ENCODE measurements at regions not wholly inside any gene's neighbourhood (a gene's known extent, or its start where the extent isn't known, plus 50 kb on each side); places are given as distances from the start of the nearest gene placed in this dataset.

GRCh38 chr9:82209797-82210470 is 221.4 kb downstream of the SPATA31D1 start:
- Histone ChIP-seq H3K9me3 (ENCODE audit: control insufficient read depth, low read length) (no peaks in the 10 kb centered on the region), H3K4me3 (ENCODE audit: extremely low read depth, insufficient read depth, low read length, poor library complexity, severe bottlenecking) (no peak overlapping the region)
- 67 to 80% methylated on average over 1 of the region's 1 CpG for WGBS, 2 experiments (ENCODE audit: insufficient coverage in 2 of 2)

GRCh38 chr9:82212885-82213284 is 224.3 kb downstream of the SPATA31D1 start:
- H3K36me3 ChIP-seq (ENCODE audit: control insufficient read depth, insufficient read depth, low read length) = no peaks in the 10 kb centered on the region
- no peaks in the 10 kb centered on the region for H3K9me3 ChIP-seq (ENCODE audit: control insufficient read depth, low read length)
- no CpG with 5 or more reads among the region's 1 CpG for WGBS, 2 experiments (ENCODE audit: insufficient coverage in 2 of 2)
- no peaks in the 10 kb centered on the region for H3K4me1 ChIP-seq (ENCODE audit: control insufficient read depth, insufficient read depth, low read length, poor library complexity, severe bottlenecking)
- H3K4me3 ChIP-seq (ENCODE audit: extremely low read depth, insufficient read depth, low read length, poor library complexity, severe bottlenecking) = no peak overlapping the region
- no peak overlapping the region for H3K27ac ChIP-seq (ENCODE audit: low read depth, low read length, severe bottlenecking)

More at GRCh38 chr9:82209797-82210470, 221.4 kb downstream of the SPATA31D1 start:
- no peaks in the 10 kb centered on the region for H3K36me3 ChIP-seq (ENCODE audit: control insufficient read depth, insufficient read depth, low read length)
- H3K27ac ChIP-seq (ENCODE audit: low read depth, low read length, severe bottlenecking) = no peak overlapping the region
- no peaks in the 10 kb centered on the region for H3K4me1 ChIP-seq (ENCODE audit: control insufficient read depth, insufficient read depth, low read length, poor library complexity, severe bottlenecking)

GRCh38 chr9:82216435-82216834 is 227.9 kb downstream of the SPATA31D1 start:
- no peak overlapping the region for H3K4me3 ChIP-seq (ENCODE audit: extremely low read depth, insufficient read depth, low read length, poor library complexity, severe bottlenecking)
- H3K4me1 ChIP-seq (ENCODE audit: control insufficient read depth, insufficient read depth, low read length, poor library complexity, severe bottlenecking) = no peaks in the 10 kb centered on the region
- no peaks in the 10 kb centered on the region for H3K36me3 ChIP-seq (ENCODE audit: control insufficient read depth, insufficient read depth, low read length)
- no peaks in the 10 kb centered on the region for H3K9me3 ChIP-seq (ENCODE audit: control insufficient read depth, low read length)
- 86 to 89% methylated on average over 4 to 5 of the region's 5 CpGs for WGBS, 2 experiments (ENCODE audit: insufficient coverage in 2 of 2)
- no peak overlapping the region for H3K27ac ChIP-seq (ENCODE audit: low read depth, low read length, severe bottlenecking)

GRCh38 chr9:82223442-82223841 is 234.9 kb downstream of the SPATA31D1 start:
- Histone ChIP-seq H3K27ac (ENCODE audit: low read depth, low read length, severe bottlenecking) (no peak overlapping the region), H3K4me3 (ENCODE audit: extremely low read depth, insufficient read depth, low read length, poor library complexity, severe bottlenecking) (no peak overlapping the region), H3K9me3 (ENCODE audit: control insufficient read depth, low read length) (no peaks in the 10 kb centered on the region), H3K4me1 (ENCODE audit: control insufficient read depth, insufficient read depth, low read length, poor library complexity, severe bottlenecking) (no peaks in the 10 kb centered on the region), H3K36me3 (ENCODE audit: control insufficient read depth, insufficient read depth, low read length) (no peaks in the 10 kb centered on the region)
- no CpG with 5 or more reads among the region's 3 CpGs for WGBS, 2 experiments (ENCODE audit: insufficient coverage in 2 of 2)

- Histone ChIP-seq H3K9me3 (ENCODE audit: control insufficient read depth, low read length) (peaks cover 4% of the 10 kb centered on the region), H3K4me3 (ENCODE audit: extremely low read depth, insufficient read depth, low read length, poor library complexity, severe bottlenecking) (no peak overlapping the region), H3K27ac (ENCODE audit: low read depth, low read length, severe bottlenecking) (no peak overlapping the region), H3K4me1 (ENCODE audit: control insufficient read depth, insufficient read depth, low read length, poor library complexity, severe bottlenecking) (no peaks in the 10 kb centered on the region), H3K36me3 (ENCODE audit: control insufficient read depth, insufficient read depth, low read length) (no peaks in the 10 kb centered on the region)
- 100% methylated on average over 1 of the region's 2 CpGs for WGBS, 2 experiments (ENCODE audit: insufficient coverage in 2 of 2)
These were observed 242.8 kb downstream of the SPATA31D1 start for GRCh38 chr9:82231411-82231810.

- Histone ChIP-seq H3K27ac (ENCODE audit: low read depth, low read length, severe bottlenecking) (no peak overlapping the region), H3K9me3 (ENCODE audit: control insufficient read depth, low read length) (peaks cover 4% of the 10 kb centered on the region), H3K36me3 (ENCODE audit: control insufficient read depth, insufficient read depth, low read length) (no peaks in the 10 kb centered on the region), H3K4me1 (ENCODE audit: control insufficient read depth, insufficient read depth, low read length, poor library complexity, severe bottlenecking) (no peaks in the 10 kb centered on the region), H3K4me3 (ENCODE audit: extremely low read depth, insufficient read depth, low read length, poor library complexity, severe bottlenecking) (no peak overlapping the region)
- 52 to 59% methylated on average over 3 to 4 of the region's 4 CpGs for WGBS, 2 experiments (ENCODE audit: insufficient coverage in 2 of 2)
These were observed 245.8 kb downstream of the SPATA31D1 start for GRCh38 chr9:82234160-82234943.

GRCh38 chr9:82242285-82242963 is 253.9 kb downstream of the SPATA31D1 start:
- no peaks in the 10 kb centered on the region for H3K36me3 ChIP-seq (ENCODE audit: control insufficient read depth, insufficient read depth, low read length)
- H3K4me3 ChIP-seq (ENCODE audit: extremely low read depth, insufficient read depth, low read length, poor library complexity, severe bottlenecking) = no peak overlapping the region
- no peak overlapping the region for H3K27ac ChIP-seq (ENCODE audit: low read depth, low read length, severe bottlenecking)
- H3K4me1 ChIP-seq (ENCODE audit: control insufficient read depth, insufficient read depth, low read length, poor library complexity, severe bottlenecking) = no peaks in the 10 kb centered on the region
- 91 to 100% methylated on average over 2 to 3 of the region's 5 CpGs for WGBS, 2 experiments (ENCODE audit: insufficient coverage in 2 of 2)
- H3K9me3 ChIP-seq (ENCODE audit: control insufficient read depth, low read length) = peaks cover 6% of the 10 kb centered on the region

- H3K27ac ChIP-seq (ENCODE audit: low read depth, low read length, severe bottlenecking) = no peak overlapping the region
These were observed 258.7 kb downstream of the SPATA31D1 start for GRCh38 chr9:82247318-82247717.

GRCh38 chr9:82252116-82252515 is 263.5 kb downstream of the SPATA31D1 start:
- no peak overlapping the region for H3K4me3 ChIP-seq (ENCODE audit: extremely low read depth, insufficient read depth, low read length, poor library complexity, severe bottlenecking)
- no peak overlapping the region for H3K27ac ChIP-seq (ENCODE audit: low read depth, low read length, severe bottlenecking)
- no peaks in the 10 kb centered on the region for H3K4me1 ChIP-seq (ENCODE audit: control insufficient read depth, insufficient read depth, low read length, poor library complexity, severe bottlenecking)
- H3K9me3 ChIP-seq (ENCODE audit: control insufficient read depth, low read length) = no peaks in the 10 kb centered on the region
- H3K36me3 ChIP-seq (ENCODE audit: control insufficient read depth, insufficient read depth, low read length) = no peaks in the 10 kb centered on the region

More at GRCh38 chr9:82247318-82247717, 258.7 kb downstream of the SPATA31D1 start:
- Histone ChIP-seq H3K36me3 (ENCODE audit: control insufficient read depth, insufficient read depth, low read length) (no peaks in the 10 kb centered on the region), H3K4me1 (ENCODE audit: control insufficient read depth, insufficient read depth, low read length, poor library complexity, severe bottlenecking) (no peaks in the 10 kb centered on the region), H3K4me3 (ENCODE audit: extremely low read depth, insufficient read depth, low read length, poor library complexity, severe bottlenecking) (no peak overlapping the region), H3K9me3 (ENCODE audit: control insufficient read depth, low read length) (no peaks in the 10 kb centered on the region)
- 88 to 100% methylated on average over 1 of the region's 1 CpG for WGBS, 2 experiments (ENCODE audit: insufficient coverage in 2 of 2)

- Histone ChIP-seq H3K4me3 (ENCODE audit: extremely low read depth, insufficient read depth, low read length, poor library complexity, severe bottlenecking) (no peak overlapping the region), H3K9me3 (ENCODE audit: control insufficient read depth, low read length) (no peaks in the 10 kb centered on the region), H3K36me3 (ENCODE audit: control insufficient read depth, insufficient read depth, low read length) (no peaks in the 10 kb centered on the region), H3K27ac (ENCODE audit: low read depth, low read length, severe bottlenecking) (no peak overlapping the region), H3K4me1 (ENCODE audit: control insufficient read depth, insufficient read depth, low read length, poor library complexity, severe bottlenecking) (no peaks in the 10 kb centered on the region)
- no CpG with 5 or more reads among the region's 1 CpG for WGBS, 2 experiments (ENCODE audit: insufficient coverage in 2 of 2)
These were observed 266.2 kb downstream of the SPATA31D1 start for GRCh38 chr9:82254646-82255367.

All from mesodermal cell (in vitro differentiated cells).